ENCODE measurements at regions not wholly inside any gene's neighbourhood (a gene's known extent, or its start where the extent isn't known, plus 50 kb on each side); places are given as distances from the start of the nearest gene placed in this dataset.

GRCh38 chr9:71270554-71270953 lies 149.1 kb upstream of the TRPM3 start:
- TF ChIP-seq ARNTL (CRISPR knock-in tag; IDR thresholded peaks at IDR 0.05; ENCODE audit: borderline replicate concordance, low read depth): no peak
- TF ChIP-seq BACH2 (CRISPR knock-in tag; IDR thresholded peaks at IDR 0.05; ENCODE audit: borderline replicate concordance): no peak
- no peak for TF ChIP-seq ZNF8 (CRISPR knock-in tag; IDR thresholded peaks at IDR 0.05)
- TF ChIP-seq ESRRG (CRISPR knock-in tag; IDR thresholded peaks at IDR 0.05): no peak
- TF ChIP-seq GLIS3 (CRISPR knock-in tag; IDR thresholded peaks at IDR 0.05): no peak
- TF ChIP-seq PATZ1 (CRISPR knock-in tag; IDR thresholded peaks at IDR 0.05; ENCODE audit: borderline replicate concordance): no peak
- TF ChIP-seq SNAI2 (CRISPR knock-in tag; IDR thresholded peaks at IDR 0.05): no peak
- TF ChIP-seq ZNF565 (CRISPR knock-in tag; conservative IDR thresholded peaks at IDR 0.05; ENCODE audit: low read depth): no peak
- no peak for TF ChIP-seq OSR1 (CRISPR knock-in tag; IDR thresholded peaks at IDR 0.05)
- TF ChIP-seq PPARA (CRISPR knock-in tag; IDR thresholded peaks at IDR 0.05; ENCODE audit: borderline replicate concordance): no peak
- no peak for TF ChIP-seq POU6F1 (CRISPR knock-in tag; IDR thresholded peaks at IDR 0.05; ENCODE audit: borderline replicate concordance, low read depth)
- no peak for TF ChIP-seq TOX (CRISPR knock-in tag; IDR thresholded peaks at IDR 0.05; ENCODE audit: borderline replicate concordance)
- no peak for TF ChIP-seq CSDC2 (CRISPR knock-in tag; IDR thresholded peaks at IDR 0.05)
- TF ChIP-seq RARB (CRISPR knock-in tag; IDR thresholded peaks at IDR 0.05): no peak
- no peak for TF ChIP-seq ZNF70 (CRISPR knock-in tag; IDR thresholded peaks at IDR 0.05)
- TF ChIP-seq TCF4 (CRISPR knock-in tag; IDR thresholded peaks at IDR 0.05; ENCODE audit: borderline replicate concordance): no peak
- no peak for TF ChIP-seq ZC3H10 (CRISPR knock-in tag; IDR thresholded peaks at IDR 0.05)
- TF ChIP-seq ZFP3 (CRISPR knock-in tag; IDR thresholded peaks at IDR 0.05): no peak
- TF ChIP-seq ZFP30 (CRISPR knock-in tag; IDR thresholded peaks at IDR 0.05): no peak
- TF ChIP-seq CREB5 (CRISPR knock-in tag; IDR thresholded peaks at IDR 0.05; ENCODE audit: low read depth): no peak
- ATAC-seq: no peak

GRCh38 chr9:71269859-71270258 lies 148.4 kb upstream of the TRPM3 start:
- no peak for ATAC-seq
- TF ChIP-seq GLIS3 (CRISPR knock-in tag; IDR thresholded peaks at IDR 0.05): no peak
- no peak for TF ChIP-seq ARNTL (CRISPR knock-in tag; IDR thresholded peaks at IDR 0.05; ENCODE audit: borderline replicate concordance, low read depth)
- no peak for TF ChIP-seq ZFP30 (CRISPR knock-in tag; IDR thresholded peaks at IDR 0.05)
- TF ChIP-seq ZNF565 (CRISPR knock-in tag; conservative IDR thresholded peaks at IDR 0.05; ENCODE audit: low read depth): no peak
- no peak for TF ChIP-seq TOX (CRISPR knock-in tag; IDR thresholded peaks at IDR 0.05; ENCODE audit: borderline replicate concordance)
- TF ChIP-seq PPARA (CRISPR knock-in tag; IDR thresholded peaks at IDR 0.05; ENCODE audit: borderline replicate concordance): no peak
- no peak for TF ChIP-seq TCF4 (CRISPR knock-in tag; IDR thresholded peaks at IDR 0.05; ENCODE audit: borderline replicate concordance)
- TF ChIP-seq SNAI2 (CRISPR knock-in tag; IDR thresholded peaks at IDR 0.05): no peak
- TF ChIP-seq ZC3H10 (CRISPR knock-in tag; IDR thresholded peaks at IDR 0.05): no peak
- no peak for TF ChIP-seq CSRNP3 (CRISPR knock-in tag; IDR thresholded peaks at IDR 0.05)
- no peak for TF ChIP-seq CSDC2 (CRISPR knock-in tag; IDR thresholded peaks at IDR 0.05)
- TF ChIP-seq BACH2 (CRISPR knock-in tag; IDR thresholded peaks at IDR 0.05; ENCODE audit: borderline replicate concordance): no peak
- TF ChIP-seq ZNF70 (CRISPR knock-in tag; IDR thresholded peaks at IDR 0.05): no peak

- TF ChIP-seq POU6F1 (CRISPR knock-in tag; IDR thresholded peaks at IDR 0.05; ENCODE audit: borderline replicate concordance, low read depth): no peak
- TF ChIP-seq ZNF565 (CRISPR knock-in tag; conservative IDR thresholded peaks at IDR 0.05; ENCODE audit: low read depth): no peak
- no peak for TF ChIP-seq GLIS3 (CRISPR knock-in tag; IDR thresholded peaks at IDR 0.05)
- TF ChIP-seq RARB (CRISPR knock-in tag; IDR thresholded peaks at IDR 0.05): no peak
- no peak for TF ChIP-seq ZNF8 (CRISPR knock-in tag; IDR thresholded peaks at IDR 0.05)
- no peak for ATAC-seq
Measured at GRCh38 chr9:71268871-71269635, 147.6 kb upstream of the TRPM3 start.
